ENCODE measurements at regions not wholly inside any gene's neighbourhood (a gene's known extent, or its start where the extent isn't known, plus 50 kb on each side); places are given as distances from the start of the nearest gene placed in this dataset.

GRCh38 chr5:173473288-173473687, 143.2 kb downstream of the BOD1 start:
- peaks cover 13% of the 10 kb centered on the region for H3K4me1 ChIP-seq (replicated peaks)
- 61% methylated on average over 6 of the region's 6 CpGs for WGBS
- no peaks in the 10 kb centered on the region for H3K36me3 ChIP-seq
- TF ChIP-seq POLR2AphosphoS5 (IDR thresholded peaks at IDR 0.05) = peak; percentile 37
- no peak for TF ChIP-seq CTCF (IDR thresholded peaks at IDR 0.05)
- H3K27me3 ChIP-seq (replicated peaks; ENCODE audit: insufficient read depth) = no peaks in the 10 kb centered on the region
- intact Hi-C loops (cut with DNase I) = loop anchor here (2.0 kb wide), 1 partner anchor 24 kb away; no protein-coding TSS in a partner anchor
- no peak overlapping the region for H3K4me3 ChIP-seq
- peak overlapping the region; percentile 65 to 83 for H3K27ac ChIP-seq
- DNase-seq (ENCODE audit: low spot score) = peak; percentile 53
- no peaks in the 10 kb centered on the region for H3K9me3 ChIP-seq

GRCh38 chr5:173472784-173473278, 143.6 kb downstream of the BOD1 start:
- Histone ChIP-seq H3K9me3 (no peaks in the 10 kb centered on the region), H3K27me3 (replicated peaks; ENCODE audit: insufficient read depth) (no peaks in the 10 kb centered on the region), H3K4me3 (no peak overlapping the region), H3K27ac (peak overlapping the region; percentile 65 to 83), H3K36me3 (no peaks in the 10 kb centered on the region), H3K4me1 (replicated peaks) (peaks cover 13% of the 10 kb centered on the region)
- WGBS = 59% methylated on average over 3 of the region's 3 CpGs
- TF ChIP-seq POLR2A (IDR thresholded peaks at IDR 0.05) (no peak), CTCF (IDR thresholded peaks at IDR 0.05) (no peak), POLR2AphosphoS5 (IDR thresholded peaks at IDR 0.05) (no peak)
- DNase-seq (ENCODE audit: low spot score) = peak; percentile 16
- intact Hi-C loops (cut with DNase I) = loop anchor here (2.0 kb wide), 1 partner anchor 24 kb away; no protein-coding TSS in a partner anchor

GRCh38 chr5:173472164-173472563, 143.9 kb upstream of the STC2 start:
- 31% methylated on average over 3 of the region's 3 CpGs for WGBS
- no peaks in the 10 kb centered on the region for H3K36me3 ChIP-seq
- peaks cover 13% of the 10 kb centered on the region for H3K4me1 ChIP-seq (replicated peaks)
- no peak overlapping the region for H3K4me3 ChIP-seq
- H3K27me3 ChIP-seq (replicated peaks; ENCODE audit: insufficient read depth) = no peaks in the 10 kb centered on the region
- no peaks in the 10 kb centered on the region for H3K9me3 ChIP-seq
- TF ChIP-seq POLR2A (IDR thresholded peaks at IDR 0.05) (no peak), POLR2AphosphoS5 (IDR thresholded peaks at IDR 0.05) (peak; percentile 97)
- intact Hi-C loops (cut with DNase I) = loop anchor here (2.0 kb wide), 1 partner anchor 25 kb away; no protein-coding TSS in a partner anchor
- peak; percentile 91 for DNase-seq (ENCODE audit: low spot score)
- peak overlapping the region; percentile 65 to 83 for H3K27ac ChIP-seq

GRCh38 chr5:173468821-173469251, 140.6 kb upstream of the STC2 start:
- intact Hi-C loops (cut with DNase I) = no loop called here
- no peaks in the 10 kb centered on the region for H3K36me3 ChIP-seq
- no peaks in the 10 kb centered on the region for H3K27me3 ChIP-seq (replicated peaks; ENCODE audit: insufficient read depth)
- H3K27ac ChIP-seq = no peak overlapping the region
- 87% methylated on average over 4 of the region's 4 CpGs for whole genome bisulfite sequencing
- peaks cover 13% of the 10 kb centered on the region for H3K4me1 ChIP-seq (replicated peaks)
- no peak for DNase-seq (ENCODE audit: low spot score)
- H3K9me3 ChIP-seq = no peaks in the 10 kb centered on the region
- no peak for TF ChIP-seq CTCF (IDR thresholded peaks at IDR 0.05)
- TF ChIP-seq POLR2A (IDR thresholded peaks at IDR 0.05) = no peak
- no peak for TF ChIP-seq POLR2AphosphoS5 (IDR thresholded peaks at IDR 0.05)
- no peak overlapping the region for H3K4me3 ChIP-seq

- no peaks in the 10 kb centered on the region for H3K27me3 ChIP-seq (replicated peaks; ENCODE audit: insufficient read depth)
- no peak overlapping the region for H3K27ac ChIP-seq
- no peaks in the 10 kb centered on the region for H3K4me1 ChIP-seq (replicated peaks)
- 100% methylated on average over 1 of the region's 1 CpG for WGBS
- intact Hi-C loops (cut with DNase I) = no loop called here
- no peak overlapping the region for H3K4me3 ChIP-seq
- no peak for DNase-seq (ENCODE audit: low spot score)
- no peaks in the 10 kb centered on the region for H3K36me3 ChIP-seq
- no peak for TF ChIP-seq POLR2AphosphoS5 (IDR thresholded peaks at IDR 0.05)
- TF ChIP-seq POLR2A (IDR thresholded peaks at IDR 0.05) = no peak
- no peak for TF ChIP-seq CTCF (IDR thresholded peaks at IDR 0.05)
- H3K9me3 ChIP-seq = no peaks in the 10 kb centered on the region
Observed at GRCh38 chr5:173466227-173466626, 138.0 kb upstream of the STC2 start.
